HPDE6-E6E7 (cell line): ENCODE measurements at regions not wholly inside any gene's neighbourhood (a gene's known extent, or its start where the extent isn't known, plus 50 kb on each side); places are given as distances from the start of the nearest gene placed in this dataset.
"Not testable (repeated sequence)": the region's sequence is repeated elsewhere in the genome, so short reads cannot be mapped to it uniquely, and the experiment has no call there.

ENCODE experiments used
- DNase-seq: peaks from one replicate; pipeline ENCODE4 v3.0.0; 2011; ENCODE audit warnings: missing footprints; ENCODE audit errors: extremely low spot score

- DNase-seq = not testable (repeated sequence)
Measured at GRCh38 chr5:28929366-28929765, 1891.0 kb upstream of the CDH9 start.

GRCh38 chr5:28928327-28928790, 1890.0 kb upstream of the CDH9 start:
- DNase-seq = not testable (repeated sequence)

- no peak for DNase-seq
Measured at GRCh38 chr5:28927559-28928326, 1889.4 kb upstream of the CDH9 start.

- DNase-seq = no peak
Measured at GRCh38 chr5:28926422-28926821, 1888.0 kb upstream of the CDH9 start.

GRCh38 chr5:28917631-28918030, 1879.2 kb upstream of the CDH9 start:
- no peak for DNase-seq

- DNase-seq = no peak
Measured at GRCh38 chr5:28914297-28914696, 1875.9 kb upstream of the CDH9 start.

- DNase-seq = no peak
Measured at GRCh38 chr5:28903643-28904042, 1865.3 kb upstream of the CDH9 start.

GRCh38 chr5:28896949-28897348, 1858.6 kb upstream of the CDH9 start:
- no peak for DNase-seq

DNA sequence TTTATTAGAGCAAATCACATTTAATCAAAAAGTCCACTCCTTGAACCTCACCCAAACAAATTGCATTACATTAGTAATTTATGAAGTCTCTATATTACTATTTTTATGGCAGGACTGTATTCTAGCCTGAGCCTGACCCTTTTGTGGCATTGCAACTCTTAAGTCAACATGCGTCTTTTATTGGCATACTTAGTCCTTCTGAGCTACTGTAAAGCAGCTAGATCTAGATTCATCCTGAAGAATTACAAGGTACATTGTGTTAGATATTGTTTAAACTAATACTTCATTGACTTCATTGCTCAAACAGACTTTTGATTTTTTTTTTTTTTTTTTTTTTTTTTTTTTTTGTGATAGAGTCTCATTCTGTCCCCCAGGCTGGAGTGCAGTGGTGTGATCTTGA, 1842.5 kb upstream of the CDH9 start:
- DNase-seq = no peak

- no peak for DNase-seq
Measured at GRCh38 chr5:28877050-28877449, 1838.7 kb upstream of the CDH9 start.

DNA sequence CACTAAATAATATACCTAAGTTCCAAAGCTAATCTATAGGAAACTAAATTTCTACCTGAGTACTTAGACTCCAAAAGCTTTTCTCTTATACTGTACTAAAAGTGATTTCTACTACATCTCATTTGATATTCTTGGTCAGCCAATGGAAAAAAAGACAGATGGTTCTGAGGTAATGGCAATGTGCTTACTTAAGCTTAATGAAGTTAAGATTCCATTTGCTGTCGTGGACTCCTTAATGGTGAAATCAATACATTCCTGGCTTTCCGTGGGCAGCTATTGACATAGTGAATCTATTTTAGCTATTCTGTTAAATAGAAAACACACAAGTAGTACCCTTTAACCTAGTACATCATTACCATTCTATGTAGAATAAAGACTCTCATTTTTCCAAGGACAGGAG, 1825.6 kb upstream of the CDH9 start:
- no peak for DNase-seq

DNA sequence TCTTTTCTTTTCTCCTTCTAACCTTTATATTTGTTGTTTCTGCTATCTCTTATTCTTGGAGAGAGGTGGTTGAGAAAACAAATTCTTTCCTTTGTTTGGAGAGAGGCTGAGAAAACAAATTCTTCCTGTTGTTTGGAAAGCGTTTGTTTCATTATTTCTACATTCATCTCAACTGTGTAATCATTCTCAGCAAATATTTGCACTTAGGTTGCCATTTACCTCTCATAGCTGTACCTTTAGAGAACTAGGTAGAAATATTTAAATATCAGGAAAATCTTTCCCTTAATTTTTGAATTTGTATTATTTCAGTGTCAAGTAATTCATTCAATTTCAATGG, 1824.4 kb upstream of the CDH9 start:
- DNase-seq = no peak

DNA sequence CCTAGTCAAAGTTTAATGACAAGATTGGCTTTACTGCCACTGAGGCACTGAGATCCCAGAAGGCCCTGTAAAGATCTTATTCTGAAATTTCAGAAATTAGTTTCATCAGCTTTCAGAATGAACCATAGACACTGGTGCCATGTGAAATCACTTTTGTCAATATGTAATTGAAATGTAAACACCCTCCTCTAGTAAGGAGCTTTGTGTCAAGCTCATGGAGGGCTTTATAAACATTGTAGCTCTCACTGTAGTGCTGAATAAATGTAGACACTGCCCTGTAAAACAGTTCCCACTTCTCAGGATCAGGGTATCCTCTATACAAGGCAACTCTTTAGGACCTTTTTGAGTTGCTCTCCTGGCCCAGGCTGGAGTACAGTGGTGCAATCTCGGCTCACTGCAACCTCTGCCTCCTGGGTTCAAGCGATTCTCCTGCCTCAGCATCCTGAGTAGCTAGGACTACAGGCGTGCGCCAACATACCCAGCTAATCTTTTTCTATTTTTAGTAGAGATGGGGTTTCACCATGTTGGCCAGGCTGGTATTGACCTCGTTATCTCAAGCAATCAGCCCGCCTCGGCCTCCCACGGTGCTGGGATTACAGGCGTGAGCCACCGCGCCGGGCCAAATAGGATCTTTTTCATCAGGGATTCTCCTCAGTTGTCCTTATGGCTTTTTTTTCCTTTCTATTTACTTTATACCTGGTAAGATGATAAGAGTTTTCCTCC, 1823.9 kb upstream of the CDH9 start:
- DNase-seq = no peak

GRCh38 chr5:28855626-28856025, 1817.2 kb upstream of the CDH9 start:
- no peak for DNase-seq

DNA sequence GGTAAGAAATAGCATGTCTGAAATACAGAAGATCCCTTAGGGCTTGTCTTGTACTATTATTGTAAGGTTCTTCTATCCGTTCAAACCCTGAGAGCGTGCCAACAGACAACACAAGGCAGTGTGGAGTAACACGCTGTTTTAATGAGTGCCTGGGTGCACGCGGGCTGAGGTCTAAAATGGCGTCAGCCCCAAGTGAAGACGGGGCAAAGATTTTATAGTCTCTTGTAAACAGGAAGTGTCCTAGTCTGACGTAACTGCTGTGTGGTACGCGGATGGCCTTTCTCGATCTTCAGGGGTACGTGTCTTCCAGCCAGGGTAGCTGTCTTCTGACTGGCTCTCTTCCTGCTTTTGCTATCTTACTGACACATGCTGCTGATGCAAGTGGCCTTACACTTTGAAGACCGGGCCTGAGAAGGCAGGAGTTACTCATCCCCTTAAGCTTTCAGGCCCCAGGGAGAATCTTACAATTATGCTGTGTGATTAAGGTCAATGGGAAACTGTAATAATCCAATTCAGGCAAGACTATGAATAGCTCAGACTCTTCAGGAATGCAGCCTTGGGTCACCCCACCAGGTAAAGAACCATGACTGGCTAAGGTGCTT, 1812.0 kb upstream of the CDH9 start:
- no peak for DNase-seq

DNA sequence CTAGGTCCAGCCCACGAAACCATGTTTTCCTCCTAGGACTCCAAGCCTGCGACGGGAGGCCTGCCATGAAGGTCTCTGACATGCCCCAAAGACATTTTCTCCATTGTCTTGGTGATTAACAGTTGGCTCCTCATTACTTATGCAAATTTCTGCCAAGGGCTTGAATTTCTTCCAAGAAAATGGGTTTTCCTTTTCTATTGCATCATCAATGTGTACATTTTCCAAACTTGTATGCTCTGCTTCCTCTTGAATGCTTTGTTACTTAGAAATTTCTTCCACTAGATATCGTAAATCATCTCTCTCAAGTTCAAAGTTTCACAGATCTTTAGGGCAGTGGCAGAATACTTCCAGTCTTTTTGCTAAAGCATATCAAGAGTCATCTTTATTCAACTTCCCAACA, 1792.7 kb upstream of the CDH9 start:
- no peak for DNase-seq

GRCh38 chr5:28823231-28823630, 1784.8 kb upstream of the CDH9 start:
- no peak for DNase-seq

- DNase-seq = no peak
Measured at GRCh38 chr5:28822071-28822470, 1783.7 kb upstream of the CDH9 start.

- DNase-seq = no peak
Measured at GRCh38 chr5:28810751-28811136, 1772.4 kb upstream of the CDH9 start.

- no peak for DNase-seq
Measured at GRCh38 chr5:28809811-28810750, 1771.7 kb upstream of the CDH9 start.

- DNase-seq = no peak
Measured at GRCh38 chr5:28808967-28809810, 1770.8 kb upstream of the CDH9 start.
